GM19463 (cell line): ENCODE measurements at regions not wholly inside any gene's neighbourhood (a gene's known extent, or its start where the extent isn't known, plus 50 kb on each side); places are given as distances from the start of the nearest gene placed in this dataset.

Experiments
- ATAC-seq: cut with Tn5 transposase; IDR thresholded peaks from one replicate; pipeline ENCODE4 v1.9.1; 2021; ENCODE audit warnings: mild to moderate bottlenecking, moderate library complexity; ENCODE audit not compliant: unreplicated experiment

GRCh38 chr7:12882710-12883109, 195.3 kb downstream of the ARL4A start:
- no peak for ATAC-seq

GRCh38 chr7:12884033-12884432, 196.6 kb downstream of the ARL4A start:
- no peak for ATAC-seq

GRCh38 chr7:12884856-12885440, 197.5 kb downstream of the ARL4A start:
- ATAC-seq, result no peak

- ATAC-seq, result no peak
Observed at GRCh38 chr7:12888717-12889116, 201.3 kb downstream of the ARL4A start.

GRCh38 chr7:12889391-12889790, 202.0 kb downstream of the ARL4A start:
- no peak for ATAC-seq

GRCh38 chr7:12890586-12890985, 203.2 kb downstream of the ARL4A start:
- no peak for ATAC-seq

DNA sequence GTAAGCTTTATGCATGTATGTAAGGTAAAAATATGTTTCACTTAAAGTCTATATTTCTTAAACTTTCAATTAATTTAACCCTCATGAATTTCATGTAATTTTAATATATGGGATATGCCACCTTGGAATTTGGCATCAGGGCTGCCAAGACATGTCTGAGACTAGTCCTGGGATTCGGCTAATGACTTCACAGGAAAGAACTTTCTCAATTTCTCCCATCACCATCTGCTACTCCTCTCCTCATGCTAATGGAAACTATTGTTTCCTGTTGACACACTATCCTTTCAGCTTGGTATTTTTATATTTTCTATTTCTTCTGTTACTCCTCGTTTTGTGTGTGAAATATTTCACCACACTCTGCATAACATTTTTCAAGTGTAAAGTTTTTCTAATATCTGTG, 205.9 kb downstream of the ARL4A start:
- no peak for ATAC-seq

DNA sequence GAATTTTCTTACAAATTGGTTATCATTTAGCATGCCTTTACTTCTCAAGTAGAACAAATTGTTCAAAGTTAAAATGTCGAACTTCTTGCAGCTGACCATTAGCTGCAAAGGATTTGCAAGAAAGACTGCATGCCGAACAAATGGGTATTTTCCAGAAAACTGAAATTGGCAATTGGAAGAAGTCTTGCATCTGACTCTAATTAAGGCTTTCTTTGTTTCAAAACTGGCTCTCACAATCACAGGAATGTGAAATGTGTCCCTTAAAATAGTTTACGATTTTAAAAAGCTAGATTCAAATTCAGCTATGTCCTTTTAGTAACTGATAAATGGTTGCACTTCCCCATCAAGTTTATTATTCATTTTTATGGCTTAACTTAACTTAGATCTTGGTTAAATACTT, 207.9 kb downstream of the ARL4A start:
- no peak for ATAC-seq

- ATAC-seq, result no peak
Observed at GRCh38 chr7:12896316-12896715, 208.9 kb downstream of the ARL4A start.

DNA sequence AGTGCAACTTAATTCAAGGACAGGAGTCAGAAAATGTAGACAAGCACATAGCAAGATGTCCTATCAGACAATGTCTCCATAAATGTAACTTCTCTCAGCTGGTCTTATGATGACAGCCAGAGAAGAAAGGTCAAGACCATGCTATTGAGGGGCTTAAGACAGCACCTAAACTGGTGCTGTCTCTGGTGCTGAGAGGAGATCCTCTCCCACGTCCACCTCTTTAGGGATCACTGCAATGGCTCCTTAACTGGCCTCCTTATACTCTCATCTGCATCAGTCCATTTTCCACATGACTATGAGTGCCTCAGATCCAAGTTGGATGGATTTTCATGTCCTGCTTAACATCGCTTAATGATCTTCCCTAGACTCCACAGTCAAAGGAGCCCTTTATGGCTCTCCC, 210.6 kb downstream of the ARL4A start:
- no peak for ATAC-seq

GRCh38 chr7:12898620-12899019, 211.2 kb downstream of the ARL4A start:
- ATAC-seq, result no peak

- no peak for ATAC-seq
Observed at GRCh38 chr7:12905671-12906070, 218.2 kb downstream of the ARL4A start.

DNA sequence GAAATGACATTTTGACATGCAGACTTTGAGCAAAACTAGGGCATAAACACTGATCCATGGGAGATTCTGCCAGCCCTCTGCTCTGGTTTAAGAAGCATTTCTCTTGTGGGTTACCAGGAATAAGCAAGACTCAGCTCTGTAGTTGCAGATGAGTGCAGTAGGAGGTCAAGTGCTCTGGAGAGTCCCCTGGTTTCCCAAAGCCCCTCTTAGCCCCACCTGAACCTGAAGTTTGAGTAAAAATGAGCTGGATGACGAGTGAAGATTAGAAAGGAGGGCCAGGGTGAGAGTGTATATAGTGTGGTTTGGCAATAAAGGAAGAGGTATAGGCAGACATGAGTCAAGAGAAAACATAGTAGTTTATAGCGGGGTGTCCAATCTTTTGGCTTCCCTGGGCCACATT, 220.3 kb downstream of the ARL4A start:
- ATAC-seq, result peak; percentile 62

- no peak for ATAC-seq
Observed at GRCh38 chr7:12909483-12909882, 222.1 kb downstream of the ARL4A start.

GRCh38 chr7:12911053-12911452, 223.6 kb downstream of the ARL4A start:
- ATAC-seq, result no peak

- ATAC-seq, result no peak
Observed at GRCh38 chr7:12913002-12913401, 225.6 kb downstream of the ARL4A start.

- no peak for ATAC-seq
Observed at GRCh38 chr7:12917801-12918200, 230.4 kb downstream of the ARL4A start.

- ATAC-seq, result no peak
Observed at GRCh38 chr7:12921751-12922345, 234.4 kb downstream of the ARL4A start.

DNA sequence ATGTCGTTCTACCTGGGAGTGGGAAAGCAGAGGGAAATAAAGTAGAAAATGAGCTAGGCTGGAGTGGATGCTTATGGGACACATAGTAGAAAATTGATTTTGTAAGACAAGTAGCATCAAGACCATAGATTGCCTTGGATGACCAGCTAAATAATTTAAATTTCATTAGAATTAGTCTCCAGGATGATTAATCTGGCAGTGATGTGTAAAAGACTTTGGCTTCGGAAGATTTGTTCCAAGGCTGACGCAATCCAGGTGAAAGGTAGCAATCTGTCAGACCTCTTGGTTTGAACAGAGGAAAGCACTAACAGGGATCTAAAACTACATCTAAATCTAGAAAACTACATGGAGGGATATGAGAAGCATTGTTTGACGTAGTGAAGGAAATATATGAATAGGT, 236.5 kb downstream of the ARL4A start:
- no peak for ATAC-seq

DNA sequence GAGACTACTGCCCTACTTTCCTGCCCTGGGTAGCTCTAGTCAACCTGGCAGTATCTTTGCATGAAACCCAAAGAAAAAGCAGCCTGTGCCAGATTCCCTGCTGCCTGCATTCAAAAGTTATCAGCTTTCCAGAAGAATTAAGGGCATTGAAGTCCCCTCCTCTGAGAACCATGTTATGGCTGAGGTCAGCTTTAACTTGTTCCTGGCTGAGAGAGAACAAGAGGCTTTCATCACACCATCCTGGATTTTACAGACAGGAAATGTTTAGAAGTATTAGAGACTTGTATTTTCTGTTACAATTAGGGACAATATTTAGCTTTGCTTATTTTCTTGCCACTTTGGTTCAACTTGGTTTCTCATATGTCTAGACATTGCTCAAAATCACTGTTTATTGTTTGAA, 238.8 kb downstream of the ARL4A start:
- ATAC-seq, result no peak

GRCh38 chr7:12927635-12928434, 240.4 kb downstream of the ARL4A start:
- ATAC-seq, result no peak

- ATAC-seq, result peak; percentile 75
Observed at GRCh38 chr7:12929476-12930140, 242.2 kb downstream of the ARL4A start.
